ENCODE measurements at regions not wholly inside any gene's neighbourhood (a gene's known extent, or its start where the extent isn't known, plus 50 kb on each side); places are given as distances from the start of the nearest gene placed in this dataset.

DNA sequence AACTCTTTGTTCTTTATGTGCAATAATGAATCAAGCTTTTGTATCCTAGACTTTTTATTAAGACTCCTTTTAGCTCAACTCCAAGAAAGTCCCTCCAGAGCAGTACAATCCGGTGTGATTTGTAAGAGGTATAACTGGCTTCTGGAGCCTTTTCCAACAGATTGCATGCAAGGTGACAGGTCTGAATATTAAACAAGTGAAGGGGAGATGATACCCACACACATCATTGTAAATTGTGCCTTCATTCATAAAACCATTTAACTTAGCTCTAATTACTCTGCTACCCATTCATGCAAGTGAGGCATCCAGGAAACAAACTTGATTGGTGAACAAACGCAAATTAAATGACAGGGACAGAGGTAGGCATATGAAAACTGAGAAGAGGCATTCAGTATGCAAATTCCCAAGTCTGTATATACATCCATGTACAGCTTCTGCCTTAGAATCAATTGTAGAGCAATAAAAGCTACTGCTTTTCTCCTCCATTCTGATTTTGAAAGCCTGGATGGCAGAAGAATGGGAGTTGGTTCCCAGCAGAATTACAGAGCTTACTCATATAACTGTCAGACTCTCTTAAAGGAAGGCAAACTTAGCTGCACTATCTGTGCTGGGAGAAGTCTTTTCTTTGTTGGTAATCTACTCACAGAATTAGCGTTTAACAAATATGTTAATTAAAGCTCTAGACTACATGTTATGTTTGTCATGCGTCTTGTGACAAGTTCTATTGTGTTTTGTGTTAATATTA lies 261.0 kb upstream of the CDH6 start:
- TF ChIP-seq MYC (IDR thresholded peaks at IDR 0.05; ENCODE audit: low read depth, low read length): no peak
- no peak for TF ChIP-seq EZH2 (IDR thresholded peaks at IDR 0.05; ENCODE audit: borderline replicate concordance, low read depth, low read length, severe bottlenecking)
- TF ChIP-seq POLR2AphosphoS5 (IDR thresholded peaks at IDR 0.05; ENCODE audit: insufficient read depth, low read depth, low read length): no peak
- TF ChIP-seq, protein P1, sequence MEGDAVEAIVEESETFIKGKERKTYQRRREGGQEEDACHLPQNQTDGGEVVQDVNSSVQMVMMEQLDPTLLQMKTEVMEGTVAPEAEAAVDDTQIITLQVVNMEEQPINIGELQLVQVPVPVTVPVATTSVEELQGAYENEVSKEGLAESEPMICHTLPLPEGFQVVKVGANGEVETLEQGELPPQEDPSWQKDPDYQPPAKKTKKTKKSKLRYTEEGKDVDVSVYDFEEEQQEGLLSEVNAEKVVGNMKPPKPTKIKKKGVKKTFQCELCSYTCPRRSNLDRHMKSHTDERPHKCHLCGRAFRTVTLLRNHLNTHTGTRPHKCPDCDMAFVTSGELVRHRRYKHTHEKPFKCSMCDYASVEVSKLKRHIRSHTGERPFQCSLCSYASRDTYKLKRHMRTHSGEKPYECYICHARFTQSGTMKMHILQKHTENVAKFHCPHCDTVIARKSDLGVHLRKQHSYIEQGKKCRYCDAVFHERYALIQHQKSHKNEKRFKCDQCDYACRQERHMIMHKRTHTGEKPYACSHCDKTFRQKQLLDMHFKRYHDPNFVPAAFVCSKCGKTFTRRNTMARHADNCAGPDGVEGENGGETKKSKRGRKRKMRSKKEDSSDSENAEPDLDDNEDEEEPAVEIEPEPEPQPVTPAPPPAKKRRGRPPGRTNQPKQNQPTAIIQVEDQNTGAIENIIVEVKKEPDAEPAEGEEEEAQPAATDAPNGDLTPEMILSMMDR (IDR thresholded peaks at IDR 0.05; ENCODE audit: extremely low read depth in 1 of 2, insufficient read depth in 1 of 2, low read depth in 1 of 2, low read length in 2 of 2): no peak
- no peak for TF ChIP-seq POLR2A (IDR thresholded peaks at IDR 0.05; ENCODE audit: low read depth, low read length)
- TF ChIP-seq, protein P2, sequence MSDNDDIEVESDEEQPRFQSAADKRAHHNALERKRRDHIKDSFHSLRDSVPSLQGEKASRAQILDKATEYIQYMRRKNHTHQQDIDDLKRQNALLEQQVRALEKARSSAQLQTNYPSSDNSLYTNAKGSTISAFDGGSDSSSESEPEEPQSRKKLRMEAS (IDR thresholded peaks at IDR 0.05; ENCODE audit: insufficient read depth, insufficient read length): no peak
- no peak for TF ChIP-seq JUN (IDR thresholded peaks at IDR 0.05; ENCODE audit: borderline replicate concordance, insufficient read depth, insufficient read length, low read depth)

All from endothelial cell of umbilical vein (primary cell).